Caco-2 (cell line): ENCODE measurements at regions not wholly inside any gene's neighbourhood (a gene's known extent, or its start where the extent isn't known, plus 50 kb on each side); places are given as distances from the start of the nearest gene placed in this dataset.

ENCODE experiments used
- BruUV-seq: library from RNA; stranded (reverse); fragments of 400-500 nt; replicated peaks from 2 replicates; lab custom pipeline; 2021; lab: Mats Ljungman, UMichigan
- CTCF ChIA-PET: fragments of 300-600 bp; sonication (Branson Sonifier 250); formaldehyde crosslinking; loops from one replicate; lab custom pipeline; 2022; ENCODE audit warnings: antibody characterized with exemption; lab: Charles Lee
- POLR2A ChIA-PET: fragments of 300-600 bp; sonication (Branson Sonifier 250); formaldehyde crosslinking; loops from one replicate; lab custom pipeline; 2022; ENCODE audit warnings: antibody characterized with exemption; lab: Charles Lee
- DNase-seq, 2 experiments: peaks; one replicate each; pipeline versions ENCODE4 v3.0.0 to v3.0.0-alpha.2; 2020 to 2022
- H3K27me3 ChIP-seq: replicated peaks from 2 replicates; pipeline ENCODE4 v1.6.0; 2011; ENCODE audit warnings: low read length; ENCODE audit not compliant: control insufficient read depth, insufficient read depth
- H3K36me3 ChIP-seq: 2 replicates; pipeline ENCODE4 v1.5.1; 2011; ENCODE audit warnings: low read length; ENCODE audit not compliant: control insufficient read depth, insufficient read depth
- H3K4me1 ChIP-seq: fragments of 250-450 bp; sonication (Bioruptor Pico); 2 replicates; pipeline ENCODE4 v1.5.1; 2020; ENCODE audit warnings: mild to moderate bottlenecking
- H3K4me3 ChIP-seq: 2 replicates; pipeline ENCODE4 v1.5.1; 2011; ENCODE audit warnings: low read depth, mild to moderate bottlenecking, control low read depth, low read length
- H3K9me3 ChIP-seq: fragments of 250-450 bp; sonication (Bioruptor Pico); 2 replicates; pipeline ENCODE4 v1.5.1; 2020; ENCODE audit warnings: mild to moderate bottlenecking, moderate library complexity
- H3K27ac Mint-ChIP-seq: one replicate; pipeline ENCODE4 v1.8.0; 2022; ENCODE audit warnings: mixed read lengths; ENCODE audit not compliant: unreplicated experiment
- H3K27me3 Mint-ChIP-seq: one replicate; pipeline ENCODE4 v1.8.0; 2022; ENCODE audit warnings: mixed read lengths; ENCODE audit not compliant: insufficient read depth, unreplicated experiment
- H3K36me3 Mint-ChIP-seq: one replicate; pipeline ENCODE4 v1.8.0; 2022; ENCODE audit warnings: mild to moderate bottlenecking, mixed read lengths; ENCODE audit not compliant: insufficient read depth, unreplicated experiment
- H3K4me1 Mint-ChIP-seq: one replicate; pipeline ENCODE4 v1.8.0; 2022; ENCODE audit warnings: low read depth, mixed read lengths; ENCODE audit not compliant: unreplicated experiment
- H3K4me3 Mint-ChIP-seq: one replicate; pipeline ENCODE4 v1.8.0; 2022; ENCODE audit warnings: mild to moderate bottlenecking, moderate library complexity, mixed read lengths; ENCODE audit not compliant: unreplicated experiment
- H3K9me3 Mint-ChIP-seq: one replicate; pipeline ENCODE4 v1.8.0; 2022; ENCODE audit warnings: mixed read lengths; ENCODE audit not compliant: unreplicated experiment
- intact Hi-C: fragments of 100-400 bp; cut with micrococcal nuclease; formaldehyde crosslinking; loops from one replicate; pipeline ENCODE4 v1.10.0; 2022; ENCODE audit not compliant: unreplicated experiment
- TF ChIP-seq, protein P1 (sequence below), 2 experiments: fragments of 200-600 bp in 1 of 2; IDR thresholded peaks; 1 replicate in 1 of 2; 2 replicates in 1 of 2; pipeline versions ENCODE4 v1.5.1 to v1.8.0; 2011 to 2022; ENCODE audit warnings: antibody characterized with exemption in 1 of 2, control low read depth in 1 of 2, inconsistent platforms in 1 of 2, low read depth in 1 of 2, low read length in 1 of 2, mild to moderate bottlenecking in 1 of 2, moderate library complexity in 1 of 2; ENCODE audit not compliant: insufficient read depth in 1 of 2, severe bottlenecking in 1 of 2, unreplicated experiment in 1 of 2

DNA sequence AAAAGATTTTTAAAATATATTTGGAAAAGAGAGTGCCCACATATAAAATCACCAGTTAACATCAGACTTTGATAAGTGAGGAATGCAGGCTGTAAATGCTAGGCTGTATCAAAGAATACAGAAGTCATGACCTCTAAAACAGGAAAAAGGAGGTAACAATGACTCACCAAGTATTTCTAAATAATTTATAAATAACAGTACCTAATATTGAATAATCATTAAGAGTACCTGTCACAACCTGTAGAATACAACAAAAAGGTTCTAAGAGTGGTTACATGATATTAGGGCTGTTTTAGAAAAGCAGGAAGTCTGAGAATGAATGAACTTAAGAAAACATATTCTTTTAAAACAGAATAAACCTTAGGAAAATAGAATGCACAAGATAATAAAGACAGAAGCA, 173.1 kb upstream of the CST7 start:
- CTCF ChIA-PET = no interaction called here
- TF ChIP-seq, protein P1, sequence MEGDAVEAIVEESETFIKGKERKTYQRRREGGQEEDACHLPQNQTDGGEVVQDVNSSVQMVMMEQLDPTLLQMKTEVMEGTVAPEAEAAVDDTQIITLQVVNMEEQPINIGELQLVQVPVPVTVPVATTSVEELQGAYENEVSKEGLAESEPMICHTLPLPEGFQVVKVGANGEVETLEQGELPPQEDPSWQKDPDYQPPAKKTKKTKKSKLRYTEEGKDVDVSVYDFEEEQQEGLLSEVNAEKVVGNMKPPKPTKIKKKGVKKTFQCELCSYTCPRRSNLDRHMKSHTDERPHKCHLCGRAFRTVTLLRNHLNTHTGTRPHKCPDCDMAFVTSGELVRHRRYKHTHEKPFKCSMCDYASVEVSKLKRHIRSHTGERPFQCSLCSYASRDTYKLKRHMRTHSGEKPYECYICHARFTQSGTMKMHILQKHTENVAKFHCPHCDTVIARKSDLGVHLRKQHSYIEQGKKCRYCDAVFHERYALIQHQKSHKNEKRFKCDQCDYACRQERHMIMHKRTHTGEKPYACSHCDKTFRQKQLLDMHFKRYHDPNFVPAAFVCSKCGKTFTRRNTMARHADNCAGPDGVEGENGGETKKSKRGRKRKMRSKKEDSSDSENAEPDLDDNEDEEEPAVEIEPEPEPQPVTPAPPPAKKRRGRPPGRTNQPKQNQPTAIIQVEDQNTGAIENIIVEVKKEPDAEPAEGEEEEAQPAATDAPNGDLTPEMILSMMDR (IDR thresholded peaks at IDR 0.05; ENCODE audit: insufficient read depth in 1 of 2, low read depth in 1 of 2, low read length in 1 of 2, severe bottlenecking in 1 of 2, unreplicated experiment in 1 of 2) = no peak
- DNase-seq = no peak
- Mint-ChIP-seq H3K36me3 (no peaks in the 10 kb centered on the region), H3K27me3 (peaks cover 26% of the 10 kb centered on the region), H3K27ac (no peak overlapping the region), H3K4me1 (no peaks in the 10 kb centered on the region), H3K9me3 (peaks cover 17% of the 10 kb centered on the region), H3K4me3 (no peak overlapping the region)
- POLR2A ChIA-PET = no interaction called here
- Histone ChIP-seq H3K4me1 (no peaks in the 10 kb centered on the region), H3K27me3 (no peaks in the 10 kb centered on the region), H3K9me3 (peaks cover 8% of the 10 kb centered on the region; the same call in 1 of the 2 replicates), H3K36me3 (no peaks in the 10 kb centered on the region), H3K4me3 (no peak overlapping the region)
- BruUV-seq = no TSS peak
- intact Hi-C loops = no loop called here

DNA sequence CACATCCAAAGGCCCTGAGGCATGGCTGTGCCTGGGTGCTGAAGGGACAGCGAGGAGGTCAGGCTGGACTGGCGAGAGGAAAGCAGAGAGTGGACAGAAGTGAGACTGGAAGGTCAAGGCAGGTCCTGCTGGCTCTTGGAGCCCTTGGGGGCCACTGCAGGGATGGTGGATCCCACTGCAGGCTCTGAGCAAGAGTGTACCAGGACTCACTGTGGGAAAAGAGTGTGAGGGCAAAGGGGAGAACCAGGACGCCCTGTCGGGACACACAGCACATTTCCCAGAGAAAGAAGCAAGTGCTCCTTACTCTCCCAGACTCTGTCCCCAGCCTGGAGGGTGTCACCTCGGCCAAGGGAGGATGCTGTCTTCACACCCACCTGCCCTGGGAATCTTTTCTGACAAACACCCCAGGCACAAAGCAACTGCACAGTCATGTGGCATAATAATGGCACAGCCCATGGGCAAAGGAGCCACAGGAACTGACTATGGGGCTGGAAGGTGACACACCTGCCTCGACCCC, 172.3 kb upstream of the CST7 start:
- peak in 1 of 2 experiments; percentile 26 for DNase-seq
- BruUV-seq = no TSS peak
- Mint-ChIP-seq H3K27me3 (peaks cover 26% of the 10 kb centered on the region), H3K4me3 (no peak overlapping the region), H3K36me3 (no peaks in the 10 kb centered on the region), H3K4me1 (no peaks in the 10 kb centered on the region), H3K27ac (no peak overlapping the region), H3K9me3 (peaks cover 17% of the 10 kb centered on the region)
- ChIA-PET POLR2A (no interaction called here), CTCF (no interaction called here)
- Histone ChIP-seq H3K4me3 (no peak overlapping the region), H3K27me3 (no peaks in the 10 kb centered on the region), H3K9me3 (peaks cover 8% of the 10 kb centered on the region; the same call in 1 of the 2 replicates), H3K4me1 (no peaks in the 10 kb centered on the region), H3K36me3 (no peaks in the 10 kb centered on the region)
- TF ChIP-seq, protein P1 (IDR thresholded peaks at IDR 0.05; ENCODE audit: insufficient read depth in 1 of 2, low read depth in 1 of 2, low read length in 1 of 2, severe bottlenecking in 1 of 2, unreplicated experiment in 1 of 2) = no peak
- intact Hi-C loops = no loop called here

DNA sequence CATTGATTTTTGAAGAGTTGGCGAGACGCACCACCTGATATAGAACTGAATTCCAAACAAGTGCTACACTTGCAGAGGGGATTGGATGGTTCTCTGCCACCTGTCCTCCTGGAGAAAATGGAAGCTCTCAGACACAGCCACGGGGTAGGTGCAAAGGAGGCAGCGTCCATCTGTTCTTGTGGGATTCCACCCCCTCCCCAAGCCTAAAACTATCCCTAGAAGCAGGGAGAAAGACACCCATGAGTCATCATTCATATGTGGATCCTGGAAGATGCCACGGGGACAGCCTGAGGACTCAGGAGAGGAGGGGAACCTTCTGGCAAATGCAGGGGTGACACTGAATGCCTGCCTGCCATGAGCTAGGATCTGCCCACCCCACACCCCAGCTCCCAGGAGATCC, 171.3 kb upstream of the CST7 start:
- peaks cover 20% of the 10 kb centered on the region for H3K27me3 Mint-ChIP-seq
- Histone ChIP-seq H3K36me3 (no peaks in the 10 kb centered on the region), H3K4me3 (no peak overlapping the region), H3K9me3 (peaks cover 8% of the 10 kb centered on the region; the same call in 1 of the 2 replicates), H3K27me3 (no peaks in the 10 kb centered on the region), H3K4me1 (no peaks in the 10 kb centered on the region)
- CTCF ChIA-PET = no interaction called here
- H3K27ac Mint-ChIP-seq = no peak overlapping the region
- no peaks in the 10 kb centered on the region for H3K36me3 Mint-ChIP-seq
- no peaks in the 10 kb centered on the region for H3K4me1 Mint-ChIP-seq
- POLR2A ChIA-PET = no interaction called here
- H3K4me3 Mint-ChIP-seq = no peak overlapping the region
- BruUV-seq = no TSS peak
- peak in 1 of 2 experiments; percentile 10 for DNase-seq
- TF ChIP-seq, protein P1 (IDR thresholded peaks at IDR 0.05; ENCODE audit: insufficient read depth in 1 of 2, low read depth in 1 of 2, low read length in 1 of 2, severe bottlenecking in 1 of 2, unreplicated experiment in 1 of 2) = no peak
- intact Hi-C loops = no loop called here
- peaks cover 17% of the 10 kb centered on the region for H3K9me3 Mint-ChIP-seq
